Mesothelial cell of epicardium (in vitro differentiated cells): ENCODE measurements at regions not wholly inside any gene's neighbourhood (a gene's known extent, or its start where the extent isn't known, plus 50 kb on each side); places are given as distances from the start of the nearest gene placed in this dataset.

Experiments used
- DNase-seq, 2 experiments: peaks; one replicate each; pipeline ENCODE4 v3.0.0; 2021; ENCODE audit warnings: low spot score in 2 of 2; ENCODE audit not compliant: unreplicated experiment in 2 of 2
- H3K27ac Mint-ChIP-seq: 2 replicates; pipeline ENCODE4 v1.8.0; 2021; ENCODE audit warnings: mixed read lengths
- H3K27me3 Mint-ChIP-seq: 2 replicates; pipeline ENCODE4 v1.8.0; 2021; ENCODE audit warnings: low read depth, mixed read lengths
- H3K36me3 Mint-ChIP-seq: 2 replicates; pipeline ENCODE4 v1.8.0; 2021; ENCODE audit warnings: mixed read lengths
- H3K4me1 Mint-ChIP-seq: 2 replicates; pipeline ENCODE4 v1.8.0; 2021; ENCODE audit warnings: mixed read lengths
- H3K4me3 Mint-ChIP-seq: 2 replicates; pipeline ENCODE4 v1.8.0; 2021; ENCODE audit warnings: mild to moderate bottlenecking, moderate library complexity, mixed read lengths
- H3K9me3 Mint-ChIP-seq: 2 replicates; pipeline ENCODE4 v1.8.0; 2021; ENCODE audit warnings: mixed read lengths
- TF ChIP-seq, protein P1 (sequence below): fragments of 200-600 bp; sonication (generic); IDR thresholded peaks from one replicate; pipeline ENCODE4 v1.5.0; 2021; ENCODE audit warnings: antibody characterized with exemption; ENCODE audit not compliant: unreplicated experiment

GRCh38 chrX:1941321-1941720 is 326.5 kb downstream of the ASMT start:
- H3K36me3 Mint-ChIP-seq: peaks cover 6% of the 10 kb centered on the region
- peaks cover 17% of the 10 kb centered on the region for H3K9me3 Mint-ChIP-seq
- TF ChIP-seq, protein P1, sequence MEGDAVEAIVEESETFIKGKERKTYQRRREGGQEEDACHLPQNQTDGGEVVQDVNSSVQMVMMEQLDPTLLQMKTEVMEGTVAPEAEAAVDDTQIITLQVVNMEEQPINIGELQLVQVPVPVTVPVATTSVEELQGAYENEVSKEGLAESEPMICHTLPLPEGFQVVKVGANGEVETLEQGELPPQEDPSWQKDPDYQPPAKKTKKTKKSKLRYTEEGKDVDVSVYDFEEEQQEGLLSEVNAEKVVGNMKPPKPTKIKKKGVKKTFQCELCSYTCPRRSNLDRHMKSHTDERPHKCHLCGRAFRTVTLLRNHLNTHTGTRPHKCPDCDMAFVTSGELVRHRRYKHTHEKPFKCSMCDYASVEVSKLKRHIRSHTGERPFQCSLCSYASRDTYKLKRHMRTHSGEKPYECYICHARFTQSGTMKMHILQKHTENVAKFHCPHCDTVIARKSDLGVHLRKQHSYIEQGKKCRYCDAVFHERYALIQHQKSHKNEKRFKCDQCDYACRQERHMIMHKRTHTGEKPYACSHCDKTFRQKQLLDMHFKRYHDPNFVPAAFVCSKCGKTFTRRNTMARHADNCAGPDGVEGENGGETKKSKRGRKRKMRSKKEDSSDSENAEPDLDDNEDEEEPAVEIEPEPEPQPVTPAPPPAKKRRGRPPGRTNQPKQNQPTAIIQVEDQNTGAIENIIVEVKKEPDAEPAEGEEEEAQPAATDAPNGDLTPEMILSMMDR: no peak
- DNase-seq: no peak
- H3K4me1 Mint-ChIP-seq: no peaks in the 10 kb centered on the region
- no peaks in the 10 kb centered on the region for H3K27me3 Mint-ChIP-seq
- H3K27ac Mint-ChIP-seq: no peak overlapping the region
- H3K4me3 Mint-ChIP-seq: no peak overlapping the region

- Mint-ChIP-seq H3K36me3 (no peaks in the 10 kb centered on the region), H3K4me1 (no peaks in the 10 kb centered on the region), H3K27ac (no peak overlapping the region), H3K9me3 (no peaks in the 10 kb centered on the region), H3K4me3 (no peak overlapping the region), H3K27me3 (no peaks in the 10 kb centered on the region)
- no peak for DNase-seq
- TF ChIP-seq, protein P1: no peak
Observed at GRCh38 chrX:1945879-1946278, 331.0 kb downstream of the ASMT start.

DNA sequence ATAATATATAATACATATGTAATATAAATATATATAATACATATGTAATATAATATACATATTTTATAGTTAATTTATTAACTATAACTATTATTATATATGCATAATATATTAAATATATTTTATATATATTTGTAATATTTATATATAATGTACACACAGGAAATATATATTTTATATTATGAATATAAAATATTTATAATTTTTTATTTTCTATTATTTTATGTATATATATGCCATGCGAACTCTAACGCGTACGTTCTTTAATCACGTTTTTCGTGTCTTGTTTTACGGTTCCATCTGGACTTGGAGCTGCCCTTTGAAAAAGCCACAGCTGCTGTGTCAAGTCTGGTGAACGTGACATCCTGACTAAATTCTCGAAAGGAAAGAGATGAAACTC is 332.1 kb downstream of the ASMT start:
- Mint-ChIP-seq H3K4me1 (no peaks in the 10 kb centered on the region), H3K27me3 (no peaks in the 10 kb centered on the region), H3K27ac (no peak overlapping the region), H3K9me3 (no peaks in the 10 kb centered on the region), H3K4me3 (no peak overlapping the region), H3K36me3 (no peaks in the 10 kb centered on the region)
- TF ChIP-seq, protein P1: no peak
- no peak for DNase-seq
